GM12872 (cell line): ENCODE measurements at regions not wholly inside any gene's neighbourhood (a gene's known extent, or its start where the extent isn't known, plus 50 kb on each side); places are given as distances from the start of the nearest gene placed in this dataset.

Source experiments
- CTCF ChIP-seq: IDR thresholded peaks from 3 replicates; pipeline ENCODE4 v1.5.1; 2011; ENCODE audit warnings: low read depth, mild to moderate bottlenecking, low read length, moderate library complexity; ENCODE audit not compliant: insufficient read depth

GRCh38 chr4:18954538-18954937 lies 933.0 kb upstream of the LCORL start:
- no peak for TF ChIP-seq CTCF

DNA sequence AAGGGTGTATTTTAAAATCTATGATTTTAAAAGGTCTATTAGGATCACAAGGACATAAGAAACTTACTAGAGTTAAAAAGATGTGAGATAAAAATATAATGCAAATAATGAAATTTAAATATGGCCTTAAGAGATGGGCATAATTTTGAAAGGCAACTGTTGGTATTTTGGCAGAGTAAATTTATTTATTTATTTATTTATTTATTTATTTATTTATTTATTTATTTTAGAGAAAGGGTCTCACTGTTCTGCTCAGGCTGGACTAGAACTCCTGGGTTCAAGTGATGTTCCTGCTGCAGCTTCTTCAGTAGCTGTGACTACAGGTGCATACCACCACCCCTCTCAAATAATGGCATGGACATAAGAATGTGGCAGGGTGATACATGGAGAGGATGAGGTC lies 932.1 kb upstream of the LCORL start:
- no peak for TF ChIP-seq CTCF

- TF ChIP-seq CTCF, result no peak
These were observed 923.9 kb upstream of the LCORL start for GRCh38 chr4:18945464-18945863.

GRCh38 chr4:18942874-18943273 lies 921.3 kb upstream of the LCORL start:
- no peak for TF ChIP-seq CTCF

DNA sequence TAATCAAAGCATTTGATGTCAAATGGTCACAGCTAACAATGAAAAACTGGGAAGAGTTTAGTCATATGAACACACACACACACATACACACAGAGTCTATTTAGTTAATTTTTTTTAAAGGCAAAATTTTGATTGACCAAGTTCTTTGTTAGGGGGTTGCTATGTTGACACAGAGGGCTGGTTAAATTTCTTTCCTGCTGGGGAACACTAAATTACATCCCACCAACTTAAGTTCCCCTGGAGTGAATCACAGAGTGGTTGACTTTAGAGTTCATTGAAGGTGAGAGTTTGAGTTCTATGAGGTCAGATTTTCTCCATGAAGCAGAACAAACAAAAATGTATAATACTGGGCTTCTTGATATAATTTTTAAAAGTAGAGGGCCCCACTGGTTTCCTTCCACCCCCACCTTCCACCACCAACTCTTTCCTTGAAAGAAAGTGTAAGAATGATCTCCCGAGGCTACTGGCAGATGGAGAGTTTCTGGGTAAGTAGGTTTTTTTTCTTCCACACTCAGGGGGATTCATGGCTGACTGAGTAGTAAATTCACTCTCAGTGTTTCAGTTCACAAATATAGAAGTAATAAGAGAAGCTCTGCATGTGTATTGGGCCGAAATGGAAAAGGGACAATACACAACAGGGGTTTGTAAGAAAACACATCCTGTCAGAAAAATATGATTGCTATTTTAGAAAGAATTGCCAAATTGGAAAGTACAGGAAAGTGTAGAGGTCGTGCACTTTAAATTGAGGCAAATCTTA lies 917.0 kb upstream of the LCORL start:
- TF ChIP-seq CTCF, result no peak

- no peak for TF ChIP-seq CTCF
These were observed 916.2 kb upstream of the LCORL start for GRCh38 chr4:18937746-18938145.

DNA sequence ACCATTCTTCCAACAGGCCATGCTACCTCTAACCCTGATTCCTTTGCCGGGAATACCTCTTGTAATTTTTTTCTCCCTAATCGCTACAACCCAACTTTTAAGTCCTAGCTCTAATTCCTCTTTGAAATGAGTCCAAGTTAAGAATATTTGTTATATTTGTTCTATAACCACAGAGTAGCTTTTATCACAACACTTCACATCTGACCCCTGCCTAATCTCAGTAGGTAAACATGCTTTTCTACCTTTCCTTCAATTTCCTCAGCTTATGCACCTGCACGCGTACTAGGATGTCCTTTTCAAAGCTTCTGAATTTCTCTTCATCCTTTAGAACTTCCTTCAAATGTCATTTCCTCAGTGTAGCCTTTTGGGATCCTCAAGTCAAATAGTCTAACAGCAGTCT lies 915.5 kb upstream of the LCORL start:
- no peak for TF ChIP-seq CTCF
